Pons (tissue), 1 donor: ENCODE measurements at regions not wholly inside any gene's neighbourhood (a gene's known extent, or its start where the extent isn't known, plus 50 kb on each side); places are given as distances from the start of the nearest gene placed in this dataset.
A peak's percentile ranks its signal among the peaks of the same experiment; 100 is the strongest.

Experiments used
- DNase-seq: peaks from one replicate; pipeline ENCODE4 v3.0.0-alpha.2; 2016; ENCODE audit warnings: low spot score

DNA sequence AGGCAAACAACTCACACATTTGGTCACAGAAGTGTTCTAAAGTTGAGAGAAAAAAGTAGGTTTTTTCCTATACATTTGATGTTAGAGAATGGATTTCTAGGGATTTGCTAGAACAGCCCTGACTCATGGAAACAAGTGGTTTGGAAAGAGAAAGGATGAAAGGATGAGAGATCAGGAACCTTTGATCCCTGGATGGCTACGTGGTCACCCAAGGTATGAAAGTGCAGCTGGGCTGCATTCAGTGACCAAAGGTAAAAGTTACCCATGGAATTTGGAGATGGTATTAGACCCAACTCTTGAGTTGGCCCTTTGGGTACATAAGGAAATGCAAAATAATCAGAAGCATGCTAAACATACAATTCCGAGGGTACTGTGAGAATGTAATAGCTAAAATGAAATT is 61.3 kb upstream of the SPIN1 start:
- no peak for DNase-seq

DNA sequence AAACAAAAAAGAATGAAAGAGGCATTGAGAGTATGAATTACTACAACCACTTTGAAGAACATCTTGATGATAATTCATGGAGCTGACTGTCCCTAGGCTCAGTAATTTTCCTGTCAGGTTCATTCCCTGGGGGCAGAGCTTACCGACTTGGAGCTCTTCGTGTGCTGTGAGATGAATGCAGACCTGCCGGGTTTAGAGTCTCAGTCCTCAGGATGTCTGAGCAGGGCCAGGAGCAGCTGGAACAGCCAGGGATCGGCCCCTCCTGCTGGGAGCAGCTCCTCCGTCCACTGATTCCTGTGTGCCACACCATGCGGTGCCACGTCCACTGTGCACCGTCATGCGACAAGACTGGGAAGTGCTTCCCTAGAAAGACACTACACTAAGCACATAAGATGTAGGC is 62.2 kb upstream of the SPIN1 start:
- DNase-seq = no peak

DNA sequence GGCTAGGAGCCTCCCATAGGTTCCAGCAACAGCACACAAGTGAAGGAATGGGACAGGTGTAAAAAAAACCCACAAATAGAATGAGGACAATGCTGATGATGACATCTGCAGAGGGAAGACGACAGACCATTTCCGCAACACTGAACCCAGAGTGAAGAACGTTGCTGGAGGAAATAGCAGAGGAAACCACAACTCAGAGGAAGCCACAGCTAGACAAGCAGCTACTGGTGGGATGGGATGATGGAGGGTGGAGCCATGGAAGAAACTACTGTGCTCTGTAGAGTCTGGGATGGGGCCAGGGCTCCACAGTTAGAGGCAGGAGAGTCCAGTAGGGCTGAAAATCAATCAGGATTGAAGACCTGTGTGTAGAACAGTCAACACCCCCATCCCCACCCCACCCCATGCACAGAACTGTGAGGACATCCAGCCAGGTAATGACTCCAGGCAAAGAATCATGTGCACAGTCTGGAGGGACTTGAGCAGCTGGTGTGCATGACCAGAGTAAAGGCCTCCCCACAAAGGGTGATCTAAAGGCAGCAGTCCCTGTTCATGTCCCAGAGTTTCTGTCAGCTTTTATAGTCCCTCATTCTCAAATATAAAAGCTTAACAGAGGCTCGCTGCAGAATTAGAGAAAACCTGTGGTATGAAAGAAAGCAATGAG is 65.2 kb upstream of the SPIN1 start:
- peak; percentile 11 for DNase-seq

DNA sequence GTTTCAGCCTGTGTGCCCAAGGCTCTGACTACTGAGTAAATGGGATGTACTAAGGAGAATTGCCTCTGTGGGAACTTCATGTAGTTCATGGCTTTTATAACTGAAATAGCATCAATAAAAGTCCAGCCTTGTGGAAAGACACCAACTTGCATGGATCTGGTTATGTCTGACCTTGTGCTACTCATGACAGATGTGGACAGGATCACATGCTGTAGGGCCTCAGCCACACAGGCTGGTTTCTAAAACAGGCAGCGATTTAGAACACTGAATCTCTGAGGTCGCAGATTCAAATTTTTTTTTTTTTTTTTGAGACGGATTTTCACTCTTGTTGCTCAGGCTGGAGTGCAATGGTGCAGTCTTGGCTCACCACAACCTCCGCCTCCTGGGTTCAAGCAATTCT is 66.5 kb upstream of the SPIN1 start:
- DNase-seq = no peak

DNA sequence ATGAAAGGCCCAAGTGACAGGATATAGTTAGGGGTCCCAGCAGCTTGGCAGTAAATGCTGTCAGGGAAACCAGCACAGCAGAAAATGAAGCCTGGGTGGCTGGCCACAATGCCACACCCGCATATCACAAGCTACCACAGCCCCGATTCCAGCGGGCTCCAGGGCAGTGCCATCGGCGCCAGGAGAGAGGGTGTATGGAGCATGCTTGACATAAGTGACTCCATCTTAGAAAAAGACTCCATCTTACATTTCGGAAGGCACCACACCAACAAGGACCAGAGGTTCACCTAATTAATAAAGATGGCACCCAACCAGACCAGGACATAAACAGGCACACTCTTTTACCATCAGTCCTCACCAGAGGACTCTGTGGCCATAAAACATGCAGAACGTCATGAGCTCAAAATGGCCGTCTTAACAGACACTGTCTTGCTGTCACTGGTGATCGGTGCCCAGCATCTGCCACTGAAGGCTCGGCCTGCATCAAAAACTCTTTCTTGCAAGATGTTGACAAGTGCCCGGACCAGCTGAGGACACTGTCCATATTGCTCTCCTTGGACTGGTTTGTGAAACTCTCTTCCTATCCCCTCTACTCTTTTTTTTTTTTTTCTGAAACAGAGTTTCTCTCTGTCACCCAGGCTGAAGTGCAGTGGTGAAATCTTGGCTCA is 67.4 kb upstream of the SPIN1 start:
- no peak for DNase-seq

- no peak for DNase-seq
Measured at GRCh38 chr9:88319936-88320747, 68.1 kb upstream of the SPIN1 start.

DNA sequence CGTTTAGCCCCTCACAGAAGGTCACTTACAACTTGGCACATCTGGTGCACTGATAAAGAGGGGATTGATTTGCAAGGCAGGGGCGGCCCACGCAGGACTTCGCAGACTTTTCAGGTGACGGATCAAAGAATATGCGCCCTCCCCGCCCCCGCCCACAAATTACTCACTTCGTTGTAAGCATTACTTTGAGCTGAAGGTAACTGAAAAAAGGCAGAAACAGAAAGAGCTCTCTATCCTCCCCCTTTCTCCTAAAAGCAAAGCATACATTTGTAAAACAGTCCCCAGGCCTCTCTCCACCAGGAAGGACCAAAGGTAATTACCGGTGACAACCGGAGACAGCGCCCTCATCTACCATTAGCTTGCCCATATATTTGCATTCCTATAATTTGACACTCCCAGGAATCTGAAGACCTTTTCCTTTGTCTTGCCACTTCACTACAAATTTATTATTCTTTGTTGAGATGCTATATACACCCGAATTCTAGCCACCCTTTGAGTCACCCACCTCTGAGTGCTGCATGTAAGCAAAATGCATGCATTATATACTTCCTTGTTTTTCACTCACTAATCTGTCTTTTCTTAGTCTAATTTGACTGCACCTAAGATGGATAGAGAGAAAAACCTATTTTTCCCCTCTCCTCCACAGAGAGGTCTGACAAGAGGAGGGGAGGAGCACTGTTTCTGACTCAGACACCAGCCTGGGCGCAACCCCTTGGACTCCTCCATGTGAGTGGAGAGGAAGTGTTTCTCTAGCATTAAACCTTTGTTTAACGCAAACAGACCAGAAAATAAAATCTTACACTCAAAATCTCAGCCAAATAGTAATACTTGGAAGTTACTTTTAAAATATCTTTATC is 74.7 kb upstream of the SPIN1 start:
- no peak for DNase-seq

DNA sequence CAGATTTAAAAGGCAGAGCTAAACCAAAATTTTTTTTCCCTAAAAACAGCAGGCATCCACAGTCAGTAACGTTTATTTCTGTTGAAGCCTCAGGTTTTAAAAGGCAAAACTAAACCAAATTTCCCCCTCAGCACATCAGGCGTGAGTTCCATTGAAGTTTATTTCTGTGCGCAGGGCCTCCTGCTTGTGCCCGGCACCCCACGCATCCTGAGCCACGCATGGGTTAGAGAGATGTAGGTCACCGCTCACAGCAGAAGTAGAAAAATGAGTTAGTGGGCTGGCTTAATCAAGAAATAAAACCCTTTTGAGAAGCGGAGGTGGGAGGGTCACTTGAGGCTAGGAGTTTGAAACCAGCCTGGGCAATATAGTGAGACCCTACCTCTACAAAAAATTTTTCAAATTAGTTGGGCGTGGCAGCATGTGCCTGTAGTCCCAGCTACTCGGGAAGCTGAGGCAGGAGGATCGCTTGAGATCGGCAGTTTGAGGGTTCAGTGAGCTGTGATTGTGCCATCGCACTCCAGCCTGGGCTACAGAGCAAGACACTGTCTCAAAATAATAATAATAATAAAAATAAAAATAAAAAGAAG is 75.6 kb upstream of the SPIN1 start:
- DNase-seq = no peak

DNA sequence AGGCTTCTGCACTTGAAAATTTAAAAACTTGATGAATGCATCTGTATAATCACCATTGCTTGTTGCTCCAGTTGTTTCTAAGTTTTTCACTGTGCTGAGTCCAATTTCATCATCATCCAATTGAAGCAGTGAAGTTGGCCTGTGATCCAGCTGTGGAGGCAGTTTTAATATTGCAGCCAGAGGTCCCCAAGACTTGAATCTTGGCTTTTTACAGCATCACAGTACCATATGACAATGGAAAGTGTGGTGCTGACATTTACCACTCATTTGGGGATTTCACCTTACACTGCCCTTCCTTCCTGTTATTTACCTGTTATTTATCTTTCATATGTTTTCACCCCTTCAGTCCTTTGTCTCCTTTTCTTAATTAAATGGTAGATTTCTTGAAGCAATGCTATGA is 76.2 kb upstream of the SPIN1 start:
- DNase-seq = no peak

- no peak for DNase-seq
Measured at GRCh38 chr9:88310310-88310980, 77.8 kb upstream of the SPIN1 start.

- DNase-seq = no peak
Measured at GRCh38 chr9:88308831-88309560, 79.2 kb upstream of the SPIN1 start.

DNA sequence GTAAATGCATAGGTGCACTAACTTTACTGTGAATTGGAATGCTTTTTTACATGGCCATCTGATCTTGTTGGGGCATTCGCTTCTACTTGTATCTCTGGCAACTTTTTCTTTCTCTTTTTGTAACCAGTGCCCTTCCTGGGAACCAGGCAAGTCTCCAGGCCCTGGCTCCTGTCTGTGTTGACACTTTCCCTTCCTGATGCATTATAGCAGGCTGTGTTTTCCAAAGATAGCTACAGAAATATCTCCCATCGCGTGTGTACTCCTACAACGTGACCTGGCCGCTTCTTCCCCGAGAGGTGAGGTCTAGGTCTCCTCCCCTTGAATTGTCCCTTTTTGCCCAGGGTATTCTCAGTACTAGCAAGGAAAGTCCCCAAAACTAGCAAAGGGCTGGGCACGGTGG is 81.1 kb upstream of the SPIN1 start:
- no peak for DNase-seq

DNA sequence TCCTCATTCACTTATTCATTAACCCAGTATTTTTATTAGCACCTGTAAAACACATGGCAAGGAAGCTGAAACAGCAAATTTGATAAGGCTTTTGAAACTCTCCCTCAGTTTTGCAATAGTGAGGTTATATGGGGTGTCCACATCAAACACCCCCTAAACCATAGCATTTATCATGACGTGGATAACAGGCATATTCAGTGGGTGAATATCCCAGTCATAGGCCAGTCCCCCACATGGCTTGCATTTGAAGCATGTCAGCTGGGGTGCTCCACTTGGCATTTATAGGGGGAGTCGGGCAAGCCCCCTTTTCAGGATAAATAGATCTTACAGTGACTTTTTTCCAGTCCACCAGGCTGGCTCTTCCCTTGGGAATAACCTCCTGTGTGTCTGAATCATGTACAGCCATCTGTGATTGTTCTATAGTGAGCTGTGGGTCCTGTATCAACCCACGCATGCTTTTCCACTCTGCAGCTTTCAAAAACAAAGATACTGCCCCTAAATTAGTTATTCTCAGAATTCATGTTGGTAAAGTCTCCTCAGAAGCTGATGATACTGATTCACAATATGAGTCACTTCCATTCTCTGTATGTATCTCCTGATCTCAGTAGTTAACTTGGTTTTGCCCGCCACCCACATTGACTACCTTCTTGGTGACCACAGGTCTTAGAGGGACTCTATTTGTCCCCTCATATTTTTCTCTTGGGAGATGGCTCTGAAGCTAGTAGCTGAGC is 84.4 kb upstream of the SPIN1 start:
- DNase-seq = no peak

GRCh38 chr9:88302579-88303324 is 85.5 kb upstream of the SPIN1 start:
- no peak for DNase-seq

DNA sequence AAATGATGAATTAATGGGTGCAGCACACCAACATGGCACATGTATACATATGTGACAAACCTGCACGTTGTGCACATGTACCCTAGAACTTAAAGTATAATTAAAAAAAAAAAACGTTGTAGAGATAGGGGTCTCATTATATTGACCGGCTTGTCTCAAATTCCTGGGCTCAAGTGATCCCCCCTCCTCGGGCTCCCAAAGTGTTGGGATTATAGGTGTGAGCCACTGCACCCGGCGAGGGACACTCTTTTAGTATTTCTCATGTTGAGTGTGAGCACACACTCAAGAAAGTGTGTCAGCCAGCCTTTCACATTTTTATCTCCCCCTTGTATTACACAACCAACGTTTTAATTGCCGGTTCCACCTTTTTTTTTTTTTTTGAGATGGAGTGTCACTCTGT is 87.7 kb upstream of the SPIN1 start:
- DNase-seq = no peak

DNA sequence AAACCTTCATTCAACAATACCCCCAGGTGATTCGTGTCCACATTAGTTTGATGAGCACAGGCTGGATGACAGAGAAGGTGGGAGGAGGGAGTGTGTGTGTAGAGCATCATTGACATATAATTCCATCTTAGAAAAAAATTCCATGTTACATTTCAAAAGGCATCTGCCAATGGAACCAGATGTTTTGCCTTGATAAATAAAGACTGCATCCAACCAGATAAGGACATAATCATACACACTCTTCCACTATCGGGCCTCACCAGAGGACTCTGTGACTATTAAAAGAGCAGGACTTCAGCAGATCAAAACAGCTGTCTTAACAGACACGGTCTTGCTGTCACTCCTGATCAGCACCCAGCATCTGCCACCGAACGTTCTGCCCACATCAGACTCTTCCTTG is 96.4 kb upstream of the SPIN1 start:
- no peak for DNase-seq

DNA sequence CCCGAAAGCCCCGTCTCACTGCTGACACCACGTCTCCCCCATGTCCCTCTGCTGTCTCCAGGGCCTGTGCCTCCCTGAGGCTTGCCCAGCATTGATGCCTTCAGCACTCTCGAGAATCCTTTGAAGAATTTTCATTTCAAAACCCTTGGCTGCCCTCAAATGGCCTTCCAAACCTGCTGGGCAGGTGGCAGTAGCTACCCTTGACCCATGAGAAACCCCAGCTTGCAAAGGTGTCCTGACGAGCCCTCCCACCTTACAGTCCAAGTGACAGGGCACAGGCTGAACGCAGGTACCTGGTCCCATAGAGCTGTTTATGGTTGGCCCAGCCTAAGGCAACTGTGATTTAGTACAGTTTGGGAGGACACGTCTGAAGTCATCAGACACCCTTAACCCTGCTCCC is 97.2 kb upstream of the SPIN1 start:
- DNase-seq = no peak

DNA sequence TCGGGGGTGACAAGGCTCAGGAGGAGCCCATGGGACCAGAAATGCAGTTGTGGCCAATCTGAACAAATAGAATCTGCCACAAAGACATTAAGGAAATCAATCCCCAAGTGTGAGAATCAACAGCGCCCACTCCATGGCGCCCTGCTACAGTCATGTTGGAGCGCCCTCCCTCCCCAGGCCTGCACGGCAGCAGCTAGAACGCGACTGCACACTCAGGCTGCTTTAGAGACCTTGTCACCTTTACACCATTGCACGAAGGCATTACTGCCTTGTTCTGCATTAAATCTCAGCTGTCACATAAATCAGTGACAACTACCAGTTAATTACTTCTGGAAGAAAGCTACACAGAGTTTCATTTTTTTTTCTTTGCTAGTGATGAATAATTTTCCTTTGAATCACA is 98.7 kb upstream of the SPIN1 start:
- DNase-seq = no peak

DNA sequence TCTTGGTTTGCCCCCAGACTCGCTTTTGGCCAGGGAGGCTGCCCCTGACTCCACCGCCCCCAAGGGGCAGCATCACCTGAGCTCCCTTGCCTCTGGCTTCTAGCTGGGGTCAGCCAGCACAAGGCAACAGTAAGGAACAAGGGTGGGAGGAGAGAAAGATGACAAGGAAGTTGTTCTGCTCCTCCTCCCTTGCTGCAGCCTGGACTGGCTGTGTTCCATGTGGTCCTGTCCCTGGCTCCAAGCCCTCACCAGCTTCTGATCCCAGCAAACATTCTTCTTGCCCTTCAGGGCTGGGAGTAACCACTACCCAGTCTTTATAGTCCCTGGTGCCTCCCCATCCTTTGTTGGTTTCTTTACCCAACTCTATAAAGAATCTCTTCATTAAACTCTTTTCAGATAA is 100.3 kb upstream of the SPIN1 start:
- DNase-seq = no peak
